VCaP (cell line): ENCODE measurements at regions not wholly inside any gene's neighbourhood (a gene's known extent, or its start where the extent isn't known, plus 50 kb on each side); places are given as distances from the start of the nearest gene placed in this dataset.

ENCODE experiments used
- H3K27ac ChIP-seq: fragments of 450-650 bp; 2 replicates; pipeline ENCODE4 v1.5.1; 2017
- TF ChIP-seq, protein P1 (sequence below): fragments of 450-650 bp; conservative IDR thresholded peaks from 2 replicates; pipeline ENCODE4 v1.5.1; 2017; ENCODE audit warnings: mild to moderate bottlenecking, moderate library complexity

DNA sequence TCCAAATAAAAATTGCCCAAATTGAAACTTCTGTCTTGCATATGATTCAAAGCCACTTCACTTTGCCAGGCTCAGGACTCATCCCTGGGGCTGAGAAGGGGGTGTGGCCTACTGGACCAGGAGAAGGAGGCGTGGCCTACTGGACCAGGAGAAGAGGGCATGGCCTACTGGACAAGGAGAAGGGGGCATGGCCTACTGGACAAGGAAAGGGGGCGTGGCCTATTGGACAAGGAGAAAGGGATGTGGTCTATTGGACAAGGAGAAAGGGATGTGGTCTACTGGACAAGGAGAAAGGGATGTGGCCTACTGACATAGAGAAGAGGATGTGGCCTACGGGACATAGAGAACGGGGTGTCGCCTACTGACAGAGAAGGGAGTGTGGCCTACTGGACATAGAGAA is 405.3 kb downstream of the RRAGC start:
- no peak overlapping the region for H3K27ac ChIP-seq
- TF ChIP-seq, protein P1, sequence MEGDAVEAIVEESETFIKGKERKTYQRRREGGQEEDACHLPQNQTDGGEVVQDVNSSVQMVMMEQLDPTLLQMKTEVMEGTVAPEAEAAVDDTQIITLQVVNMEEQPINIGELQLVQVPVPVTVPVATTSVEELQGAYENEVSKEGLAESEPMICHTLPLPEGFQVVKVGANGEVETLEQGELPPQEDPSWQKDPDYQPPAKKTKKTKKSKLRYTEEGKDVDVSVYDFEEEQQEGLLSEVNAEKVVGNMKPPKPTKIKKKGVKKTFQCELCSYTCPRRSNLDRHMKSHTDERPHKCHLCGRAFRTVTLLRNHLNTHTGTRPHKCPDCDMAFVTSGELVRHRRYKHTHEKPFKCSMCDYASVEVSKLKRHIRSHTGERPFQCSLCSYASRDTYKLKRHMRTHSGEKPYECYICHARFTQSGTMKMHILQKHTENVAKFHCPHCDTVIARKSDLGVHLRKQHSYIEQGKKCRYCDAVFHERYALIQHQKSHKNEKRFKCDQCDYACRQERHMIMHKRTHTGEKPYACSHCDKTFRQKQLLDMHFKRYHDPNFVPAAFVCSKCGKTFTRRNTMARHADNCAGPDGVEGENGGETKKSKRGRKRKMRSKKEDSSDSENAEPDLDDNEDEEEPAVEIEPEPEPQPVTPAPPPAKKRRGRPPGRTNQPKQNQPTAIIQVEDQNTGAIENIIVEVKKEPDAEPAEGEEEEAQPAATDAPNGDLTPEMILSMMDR, result no peak

DNA sequence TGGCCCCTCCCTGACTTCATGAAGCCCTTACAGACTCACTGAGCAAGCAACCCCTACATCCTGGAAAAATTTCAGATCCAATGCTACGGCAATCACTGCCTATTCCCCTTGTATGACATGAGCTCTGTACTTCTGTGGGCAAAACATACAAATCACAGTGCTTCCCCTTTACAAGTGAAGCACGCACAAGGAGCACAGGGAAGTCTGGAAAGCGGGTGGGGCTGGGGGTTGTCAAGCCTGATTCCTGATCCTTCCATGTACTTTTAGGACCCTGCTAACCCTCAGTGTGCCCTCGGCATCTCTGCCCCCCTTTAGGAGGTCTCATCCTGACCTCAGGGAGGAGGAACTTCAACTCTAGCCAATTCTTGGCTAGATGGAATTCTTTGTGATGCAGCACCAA is 405.7 kb upstream of the POU3F1 start:
- H3K27ac ChIP-seq, result no peak overlapping the region
- TF ChIP-seq, protein P1, result no peak

DNA sequence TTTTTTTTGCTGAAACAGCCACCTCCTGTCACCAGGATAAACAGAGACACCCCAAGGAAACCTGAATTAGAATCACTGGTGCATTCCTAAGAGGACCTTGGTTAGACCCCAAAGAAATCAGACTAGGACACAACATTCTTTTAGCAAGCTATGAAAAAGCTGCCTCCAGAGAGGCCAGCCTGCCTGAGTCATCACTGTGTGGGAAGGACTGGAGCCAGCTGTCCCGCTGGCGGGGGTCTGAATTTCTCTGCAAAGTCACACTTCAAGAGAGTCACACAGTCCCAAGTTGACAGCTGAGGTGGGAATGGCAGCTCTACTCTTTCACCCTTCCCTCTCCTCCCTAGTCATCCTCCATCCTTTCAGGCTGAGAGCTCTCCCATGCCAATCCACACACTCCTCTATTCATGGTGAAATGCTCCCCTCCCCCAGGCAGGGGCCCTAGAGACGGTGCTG is 405.0 kb upstream of the POU3F1 start:
- H3K27ac ChIP-seq, result no peak overlapping the region
- TF ChIP-seq, protein P1, result no peak

DNA sequence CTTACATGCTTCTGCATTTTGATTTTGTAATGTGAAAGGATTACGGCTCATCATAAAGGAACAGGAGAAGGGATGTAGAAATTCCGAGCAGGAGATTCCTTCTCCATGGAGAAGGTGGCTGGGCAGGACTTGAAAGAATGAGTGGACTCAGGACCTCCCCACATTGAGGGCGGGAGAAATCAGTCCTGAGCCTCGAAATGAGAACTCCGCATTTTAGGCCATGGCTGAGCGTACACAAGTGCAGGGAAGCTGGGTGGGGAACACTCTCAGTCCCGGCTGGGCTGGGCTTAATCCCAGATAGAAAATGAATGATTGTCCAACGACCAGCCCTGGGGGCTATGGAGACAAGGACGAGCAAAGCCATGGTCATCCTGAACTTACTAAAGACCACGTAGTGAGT is 402.3 kb upstream of the POU3F1 start:
- TF ChIP-seq, protein P1, result no peak
- no peak overlapping the region for H3K27ac ChIP-seq

DNA sequence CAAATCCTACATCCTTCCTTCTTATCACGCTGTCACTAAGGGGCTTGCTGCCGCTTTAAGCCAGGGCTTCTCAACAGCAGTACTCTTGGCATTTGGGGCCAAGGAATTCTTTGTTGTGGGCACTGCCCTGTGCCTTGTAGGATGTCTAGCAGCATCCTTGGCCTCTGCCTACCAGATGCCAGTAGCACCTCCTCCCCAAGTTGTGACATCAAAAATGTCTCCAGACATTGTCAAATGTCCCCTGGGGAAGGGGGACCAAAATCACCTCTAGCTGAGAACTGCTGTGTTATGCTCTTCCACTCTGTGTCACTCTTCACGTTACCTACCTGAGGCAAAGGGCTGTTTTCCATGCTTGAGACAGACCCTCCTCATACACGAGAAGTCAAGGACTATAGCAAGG is 400.3 kb upstream of the POU3F1 start:
- TF ChIP-seq, protein P1, result no peak
- no peak overlapping the region for H3K27ac ChIP-seq

DNA sequence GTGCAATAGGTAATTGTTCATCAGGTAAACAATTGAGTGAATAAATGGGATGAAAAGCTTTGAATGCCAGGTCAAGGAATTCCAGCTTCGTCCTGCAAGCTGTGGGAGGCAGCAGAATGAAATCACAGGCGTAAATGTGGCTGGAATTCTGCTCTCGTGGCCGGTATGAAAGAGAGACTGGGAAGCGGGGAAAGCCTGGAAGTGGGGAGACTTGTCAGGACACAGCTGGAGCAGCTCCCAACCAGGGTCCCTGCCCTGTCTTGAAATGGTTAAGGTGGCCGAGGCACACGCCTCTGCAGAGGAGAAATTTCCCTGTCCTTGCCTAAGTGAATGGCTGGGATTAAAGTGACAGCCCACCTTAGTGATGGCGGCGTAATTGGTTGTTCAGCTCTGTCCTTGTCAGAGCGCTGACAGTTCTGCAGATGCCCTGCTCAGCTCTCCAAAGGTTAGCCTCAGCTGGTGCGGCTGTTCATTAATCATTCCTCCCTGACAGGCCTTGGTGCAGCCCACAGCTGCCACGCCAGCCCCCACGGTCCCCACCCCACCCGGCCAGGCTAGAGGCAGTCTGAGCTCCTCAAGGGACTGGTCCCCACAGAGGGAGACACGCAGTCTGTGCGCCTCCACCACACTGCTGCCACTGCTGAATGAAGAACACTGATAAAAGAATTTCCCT is 398.3 kb upstream of the POU3F1 start:
- H3K27ac ChIP-seq, result no peak overlapping the region
- TF ChIP-seq, protein P1, result no peak

DNA sequence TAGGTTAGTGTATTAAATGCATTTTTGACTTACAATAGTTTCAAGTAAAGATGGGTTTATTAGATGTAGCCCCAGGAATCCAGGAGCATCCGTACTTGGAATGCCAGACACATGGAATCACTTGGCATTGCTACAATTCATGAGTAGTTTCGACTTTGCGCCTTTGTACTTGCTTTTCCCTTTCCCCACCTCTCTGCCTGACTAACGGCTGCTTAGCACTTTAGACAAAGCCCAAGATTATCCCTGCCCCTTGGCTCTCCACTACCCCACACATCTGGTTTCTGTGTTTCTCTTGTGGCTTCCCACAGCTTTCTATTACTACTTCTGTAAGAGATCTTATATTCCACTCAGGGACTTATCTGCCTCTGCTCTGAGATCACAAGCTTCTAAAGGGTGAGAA is 397.7 kb upstream of the POU3F1 start:
- no peak overlapping the region for H3K27ac ChIP-seq
- TF ChIP-seq, protein P1, result no peak
